Fibroblast of peridontal ligament (primary cell): ENCODE measurements at regions not wholly inside any gene's neighbourhood (a gene's known extent, or its start where the extent isn't known, plus 50 kb on each side); places are given as distances from the start of the nearest gene placed in this dataset.

Experiments
- DNase-seq: peaks from one replicate; pipeline ENCODE4 v3.0.0-alpha.2; 2010; ENCODE audit errors: extremely low read depth

DNA sequence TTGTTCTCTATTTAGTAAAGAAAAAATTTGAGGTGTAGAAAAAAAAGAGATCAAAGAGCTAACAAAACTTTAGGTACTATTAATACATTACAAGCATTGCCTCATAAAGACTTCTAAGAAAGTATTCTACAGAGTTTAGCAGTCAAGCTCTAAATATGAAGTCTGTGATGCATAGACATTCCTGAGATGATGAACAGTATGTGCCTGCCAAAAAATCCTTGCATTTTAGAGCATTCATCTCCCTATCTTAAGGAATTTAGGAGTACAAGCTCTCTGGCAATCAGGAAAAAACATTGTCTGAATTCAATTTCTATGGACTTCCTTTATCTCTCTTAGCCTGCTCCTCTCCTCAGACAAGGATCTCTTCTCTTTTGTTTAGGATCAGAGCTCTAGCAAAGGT lies 202.6 kb upstream of the LRFN5 start:
- no peak for DNase-seq

DNA sequence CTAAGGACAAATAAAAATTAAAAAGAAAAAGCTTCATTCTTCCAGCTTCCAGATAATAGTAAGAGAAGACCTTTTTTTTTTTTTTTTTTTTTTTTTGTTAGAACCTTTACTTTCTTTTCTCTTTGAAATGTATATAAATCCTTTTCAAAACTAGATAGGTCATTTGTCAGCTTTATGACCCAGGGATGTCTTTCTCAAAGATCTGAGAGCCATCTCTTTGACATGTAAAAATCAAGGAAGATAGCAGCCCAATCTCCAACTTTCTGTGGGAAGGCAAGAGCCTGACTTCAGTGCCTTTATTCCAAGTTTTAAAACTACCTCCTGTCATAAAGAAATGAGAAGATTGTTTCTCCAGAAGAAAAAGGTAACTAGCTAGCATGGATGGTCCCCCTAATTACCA lies 203.3 kb upstream of the LRFN5 start:
- DNase-seq = no peak

DNA sequence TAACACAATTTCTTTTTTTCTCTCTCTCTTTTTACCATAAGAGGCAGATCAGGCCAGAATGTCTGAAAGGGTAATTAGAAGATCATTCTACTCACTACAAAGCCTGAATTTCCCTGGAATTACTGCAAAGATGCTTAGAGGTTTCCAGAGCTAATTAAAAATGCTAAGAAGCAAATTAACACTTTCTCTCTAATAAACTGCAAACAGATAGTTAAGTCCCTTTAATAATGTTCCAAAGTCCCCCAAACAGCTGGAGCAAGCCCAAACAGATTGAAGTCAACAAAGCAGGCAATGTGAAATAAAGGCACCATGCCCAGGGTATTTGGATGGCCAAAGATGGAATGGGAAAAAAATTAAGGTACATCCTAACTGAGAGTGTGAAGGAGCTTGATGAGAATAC lies 208.8 kb upstream of the LRFN5 start:
- DNase-seq = no peak

DNA sequence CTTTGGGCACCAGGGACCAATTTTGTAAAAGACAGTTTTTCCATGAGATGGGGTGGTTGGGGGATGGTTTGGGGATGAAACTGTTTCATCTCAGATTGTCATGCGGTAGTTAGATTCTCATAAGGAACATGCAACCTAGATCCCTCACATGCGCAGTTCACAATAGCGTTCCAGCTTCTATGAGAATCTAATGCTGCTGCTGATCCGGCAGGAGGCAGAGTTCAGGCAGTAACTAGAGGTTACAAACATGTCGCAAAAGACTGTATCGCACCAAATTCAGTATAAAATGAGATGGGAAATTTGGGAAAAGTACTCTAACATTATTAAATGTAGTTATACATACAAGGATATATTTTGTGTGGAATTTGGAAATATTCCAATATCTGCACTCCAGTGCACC lies 213.2 kb upstream of the LRFN5 start:
- DNase-seq = no peak

DNA sequence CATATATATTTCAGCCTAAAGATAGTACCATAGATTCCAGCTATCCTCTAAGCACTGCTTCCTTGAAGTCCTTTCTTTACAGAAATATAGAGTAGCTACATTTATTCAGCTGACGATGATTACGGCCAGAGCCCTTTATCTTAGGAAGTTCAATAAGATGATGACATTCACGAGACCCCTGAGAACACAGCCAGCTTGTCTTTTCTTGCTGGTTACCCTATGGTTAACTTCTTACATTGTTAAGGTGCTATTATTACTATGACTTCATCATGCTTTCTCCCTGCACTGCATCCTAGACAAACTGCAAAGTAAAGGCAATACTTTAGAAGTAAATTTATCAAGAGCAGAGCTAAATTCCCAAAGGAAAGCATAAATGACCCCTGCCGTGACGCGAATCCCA lies 214.4 kb upstream of the LRFN5 start:
- DNase-seq = no peak

DNA sequence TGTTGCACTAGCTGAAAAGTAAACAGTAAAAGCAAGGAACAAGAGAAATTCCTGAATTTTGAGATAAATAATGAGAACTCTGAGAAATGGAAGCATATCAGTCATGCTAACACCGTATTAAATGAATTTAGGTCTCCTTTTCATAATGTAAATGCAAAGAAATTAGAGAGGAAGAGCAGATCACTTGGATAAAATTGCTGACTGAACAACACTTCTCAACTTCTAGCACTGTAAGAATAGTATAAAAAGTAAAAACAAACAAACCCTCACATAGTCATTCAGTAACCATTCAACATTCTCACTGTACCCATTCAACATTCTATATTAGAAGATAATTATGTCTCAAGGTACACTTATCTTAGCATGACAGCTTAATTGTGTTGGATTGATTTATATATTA lies 217.3 kb upstream of the LRFN5 start:
- no peak for DNase-seq

DNA sequence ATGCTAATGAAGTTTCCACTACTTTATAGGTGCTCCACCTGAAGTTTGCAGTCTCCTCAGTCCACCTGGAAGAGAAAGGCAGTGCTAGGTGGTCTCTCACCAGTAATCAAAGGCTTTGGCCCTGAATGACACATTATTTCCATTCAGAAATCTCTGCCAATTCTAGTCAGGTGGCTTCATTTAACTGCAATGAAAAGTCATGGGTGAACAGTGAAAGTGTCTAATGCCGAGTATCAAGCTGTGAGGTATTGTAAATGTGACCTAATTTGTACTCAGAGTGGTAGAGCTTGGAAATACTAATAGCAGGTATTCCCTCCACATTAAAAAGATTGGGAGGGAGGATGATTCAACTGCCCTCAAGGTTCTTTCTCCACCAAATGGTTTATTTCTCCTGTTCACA lies 220.9 kb upstream of the LRFN5 start:
- no peak for DNase-seq

DNA sequence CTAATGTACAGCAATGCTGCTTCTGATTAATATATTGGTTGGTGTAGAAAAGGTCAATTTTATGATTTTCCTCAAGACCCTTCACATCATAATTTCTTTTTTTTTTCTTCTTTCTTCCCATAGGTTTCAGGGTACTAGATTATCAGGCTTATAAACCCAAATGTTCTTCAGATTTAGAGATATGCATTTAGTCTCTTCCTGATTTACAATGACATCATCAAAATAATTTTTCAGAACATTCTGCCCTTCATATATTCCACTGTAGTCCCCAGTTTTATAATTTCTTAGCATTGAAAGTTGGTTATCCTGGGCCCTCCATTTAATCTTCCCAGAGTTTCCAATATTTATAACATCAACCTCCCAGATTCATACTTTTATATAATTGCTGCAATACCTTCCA lies 226.7 kb upstream of the LRFN5 start:
- DNase-seq = no peak

DNA sequence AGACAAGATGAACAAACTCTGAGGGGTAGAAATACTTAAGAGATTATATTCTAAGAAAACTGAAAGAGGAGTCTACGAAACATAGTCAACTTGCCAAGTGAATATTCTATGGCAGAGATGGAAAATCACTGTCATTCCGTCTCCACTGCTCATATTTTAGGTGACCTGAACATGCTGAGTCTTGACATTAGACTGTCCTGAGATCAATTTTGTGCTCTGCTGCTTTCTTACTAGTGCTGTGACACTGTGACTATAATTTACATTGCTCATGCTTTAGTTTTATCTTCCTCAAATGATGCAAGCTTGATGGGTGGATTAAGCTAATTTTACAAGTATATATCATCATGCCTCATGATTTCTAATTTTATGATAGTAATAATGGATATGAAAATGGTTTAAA lies 228.2 kb upstream of the LRFN5 start:
- DNase-seq = no peak

DNA sequence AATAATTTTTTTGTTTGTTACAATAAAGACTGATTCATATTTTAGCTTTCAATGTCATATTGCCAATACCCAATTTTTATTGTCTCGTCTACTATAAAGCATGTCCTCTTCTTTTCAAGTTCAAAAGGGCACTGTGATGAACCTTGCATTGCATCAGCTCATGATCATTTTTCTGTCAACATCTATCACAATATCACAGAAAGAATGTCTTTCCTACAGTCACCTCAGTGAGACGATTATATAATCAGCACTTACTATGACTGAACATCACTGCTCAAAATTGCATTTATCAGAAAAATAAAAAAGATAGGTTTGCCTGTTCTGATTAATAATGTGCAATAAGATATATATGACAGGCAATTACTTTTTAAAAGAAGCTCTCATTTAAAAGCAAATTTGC lies 228.7 kb upstream of the LRFN5 start:
- DNase-seq = no peak

DNA sequence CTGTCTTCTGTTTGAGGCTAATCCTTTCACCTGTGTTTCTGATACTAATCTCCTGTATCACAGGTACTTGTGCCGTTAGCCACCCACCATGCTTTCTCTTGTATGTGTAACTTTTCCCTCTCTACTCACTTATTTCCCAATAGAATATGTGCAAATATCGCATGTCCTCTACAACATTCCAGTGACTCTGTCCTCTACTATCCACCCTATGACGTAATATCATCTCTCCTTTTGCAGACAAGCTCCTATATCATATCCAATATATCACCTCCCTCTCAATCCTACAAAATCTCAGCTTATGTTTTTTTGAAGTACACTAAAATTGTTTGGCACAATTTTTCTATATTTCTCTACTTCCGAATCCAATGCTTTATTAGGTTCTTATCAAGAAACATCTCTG lies 232.6 kb upstream of the LRFN5 start:
- DNase-seq = no peak

DNA sequence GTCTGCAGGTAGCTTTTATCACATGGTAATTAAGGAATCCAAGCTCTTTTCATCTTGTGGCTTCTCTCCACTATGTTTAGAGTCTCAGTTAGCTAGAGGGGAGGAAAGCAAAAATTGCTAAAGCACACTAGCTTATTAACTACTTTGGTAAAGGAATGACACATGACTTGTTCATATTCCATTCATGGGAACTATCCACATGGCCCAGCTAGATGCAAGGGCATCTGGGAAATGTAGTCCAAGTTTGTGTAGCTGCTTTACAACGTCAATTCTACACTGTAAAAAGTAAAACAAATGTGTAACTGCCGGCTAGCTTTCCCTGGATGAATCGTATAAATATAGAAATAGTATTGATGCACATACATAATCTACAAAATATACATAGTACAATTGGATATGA lies 244.5 kb upstream of the LRFN5 start:
- DNase-seq = no peak

DNA sequence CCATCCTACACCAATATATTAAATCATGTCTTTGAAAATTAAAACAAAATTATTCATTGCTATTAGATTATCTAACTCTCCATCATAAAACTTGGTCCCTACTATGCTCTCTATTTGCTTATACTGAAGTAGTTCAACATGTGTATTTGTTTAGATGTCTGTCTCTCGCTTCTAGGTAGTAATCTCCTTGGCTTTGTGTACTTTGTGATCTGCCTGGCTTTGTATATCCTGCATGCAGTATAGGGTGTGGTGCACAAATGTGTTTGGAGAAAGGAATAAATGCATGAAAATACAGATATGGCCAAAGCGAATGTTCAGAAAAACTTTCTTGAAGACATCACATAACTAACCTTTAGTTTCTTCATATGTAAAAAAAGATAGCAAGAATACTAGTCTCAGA lies 246.6 kb upstream of the LRFN5 start:
- no peak for DNase-seq

DNA sequence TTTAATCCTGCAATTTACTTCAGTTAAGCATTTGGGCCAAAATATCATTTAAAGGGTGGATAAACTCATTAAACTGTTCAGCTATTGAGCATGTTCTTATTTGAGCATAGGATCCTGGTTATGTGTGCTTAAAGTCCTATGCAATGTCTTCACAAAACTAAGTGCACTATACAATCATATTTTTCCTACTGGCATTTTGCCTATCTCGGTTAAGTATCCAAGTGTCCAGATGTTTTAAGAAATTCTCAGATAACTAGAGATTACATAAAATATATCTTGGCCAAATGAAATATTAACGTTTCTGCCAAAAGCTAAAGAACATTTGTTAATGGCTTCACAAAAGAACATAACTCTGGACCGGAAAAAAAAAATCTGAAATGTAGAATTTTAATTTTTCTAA lies 250.8 kb upstream of the LRFN5 start:
- no peak for DNase-seq

DNA sequence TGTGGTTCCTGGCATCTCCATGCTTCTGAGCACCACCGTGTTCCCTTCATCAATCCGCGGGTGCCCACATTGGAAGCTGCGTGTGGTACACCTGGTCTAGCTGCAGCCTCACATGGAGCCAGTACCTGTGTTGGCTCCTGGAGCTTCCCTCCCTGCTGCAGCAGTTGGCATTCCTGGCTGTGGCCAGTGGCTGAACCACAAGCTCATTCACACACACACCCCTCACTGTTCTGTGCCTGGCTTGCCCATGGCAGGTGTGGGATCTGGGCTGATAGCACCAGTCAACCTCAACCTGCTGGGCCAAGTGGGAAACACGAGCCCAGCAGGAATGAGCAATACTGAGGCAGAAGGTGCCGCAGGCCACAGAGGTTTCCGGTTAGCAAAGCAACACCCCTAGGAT lies 256.2 kb upstream of the LRFN5 start:
- DNase-seq = no peak

DNA sequence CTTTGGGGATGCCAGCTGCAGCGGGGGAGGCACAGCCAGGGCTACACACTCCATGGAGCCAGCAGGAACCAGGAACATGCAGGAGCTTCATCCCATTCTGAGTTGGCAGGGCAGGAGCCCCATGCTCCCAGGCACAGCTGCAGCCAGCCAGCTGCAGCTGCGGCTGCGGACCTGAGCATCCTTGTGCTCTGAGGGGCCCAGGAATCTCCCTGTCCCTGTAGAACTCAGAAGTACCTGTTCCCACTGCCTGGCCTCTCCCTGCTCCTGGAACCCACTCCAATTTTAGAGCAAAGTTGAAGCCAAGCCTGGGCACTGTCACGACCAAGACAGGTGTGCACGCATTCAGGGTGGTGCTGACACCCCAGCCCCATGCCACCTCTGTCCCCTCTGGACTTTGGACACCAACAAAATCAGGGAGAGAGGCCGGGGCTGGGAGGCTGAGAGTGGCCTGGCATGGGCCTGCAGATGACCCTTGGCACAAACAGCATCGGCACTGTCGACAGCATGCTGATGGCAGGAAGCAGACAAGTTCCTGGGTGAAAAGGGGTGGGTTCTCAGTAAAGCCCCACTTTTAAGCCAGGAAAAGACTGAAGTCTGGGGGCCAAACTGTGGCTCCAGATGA lies 257.3 kb upstream of the LRFN5 start:
- DNase-seq = no peak

DNA sequence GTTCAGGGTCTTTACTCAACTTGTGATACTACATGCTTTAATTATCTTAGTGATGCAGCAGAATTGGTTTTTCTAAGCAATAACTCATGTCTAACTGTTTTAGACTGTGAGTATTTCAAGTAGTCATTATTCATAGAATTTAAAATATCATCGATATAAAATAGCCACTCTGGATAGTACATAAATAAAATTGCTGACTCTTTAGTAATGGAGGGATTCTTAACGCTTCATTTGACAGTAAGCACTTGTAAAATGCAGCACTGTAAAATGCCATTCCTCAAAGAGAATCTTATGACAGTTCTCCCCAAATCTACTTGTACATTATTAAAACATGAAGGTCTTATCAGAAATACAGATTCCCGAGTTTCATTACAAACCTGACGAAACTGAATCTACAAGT lies 262.8 kb upstream of the LRFN5 start:
- no peak for DNase-seq

DNA sequence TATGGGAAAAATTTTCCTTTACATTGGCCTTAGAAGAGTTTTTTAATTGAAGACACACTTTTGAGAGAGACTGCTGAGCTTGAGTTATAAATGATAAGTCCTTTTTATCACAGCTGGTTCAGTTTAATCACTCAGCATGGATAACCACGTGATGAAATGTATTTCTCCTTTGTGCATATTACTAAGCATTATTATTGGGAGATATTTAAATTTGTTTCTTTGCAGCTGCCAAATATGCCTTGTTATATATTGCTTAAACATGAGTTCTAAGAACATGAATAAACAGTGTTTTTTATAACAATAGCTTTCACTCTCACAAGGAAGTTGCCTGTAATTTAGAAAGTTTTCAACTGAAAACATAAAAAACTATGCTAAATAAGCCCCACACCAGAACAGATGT lies 293.5 kb upstream of the LRFN5 start:
- no peak for DNase-seq

DNA sequence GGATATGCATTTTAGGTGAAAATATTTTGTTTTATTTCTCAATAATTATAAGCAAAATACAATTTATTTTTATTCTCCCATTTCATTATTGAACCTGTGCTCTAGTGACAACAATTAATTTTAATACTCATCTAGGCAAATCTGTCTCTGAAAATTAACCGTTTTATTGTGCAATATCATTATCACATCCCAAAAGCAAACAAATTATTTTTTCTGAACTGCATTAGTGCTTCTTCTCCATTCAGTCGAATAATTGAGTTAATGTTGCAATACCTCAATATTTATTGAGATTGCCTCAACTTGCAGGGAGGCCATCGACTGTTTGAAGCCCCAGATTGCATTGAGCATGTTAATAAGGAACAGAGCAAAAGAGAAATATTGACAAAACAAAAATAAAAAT lies 303.2 kb upstream of the LRFN5 start:
- no peak for DNase-seq

DNA sequence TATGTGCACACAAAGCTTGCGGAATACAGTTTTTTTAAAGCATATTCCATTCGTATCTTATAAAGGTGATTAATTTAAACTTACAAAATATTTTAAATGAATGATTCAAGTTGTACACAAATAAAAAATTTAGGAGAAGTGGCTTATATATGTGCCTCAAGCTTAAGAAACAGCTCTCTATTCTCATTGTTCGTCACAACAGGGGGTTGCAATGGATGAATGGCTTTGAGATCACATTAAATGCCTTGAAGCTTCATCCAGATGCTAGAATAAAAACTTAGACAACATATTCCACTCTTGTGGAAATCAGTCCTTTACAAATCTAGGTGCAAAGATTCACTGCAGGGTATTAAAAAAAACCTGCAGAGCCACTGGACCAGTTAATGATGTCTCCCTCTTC lies 303.9 kb upstream of the LRFN5 start:
- no peak for DNase-seq

DNA sequence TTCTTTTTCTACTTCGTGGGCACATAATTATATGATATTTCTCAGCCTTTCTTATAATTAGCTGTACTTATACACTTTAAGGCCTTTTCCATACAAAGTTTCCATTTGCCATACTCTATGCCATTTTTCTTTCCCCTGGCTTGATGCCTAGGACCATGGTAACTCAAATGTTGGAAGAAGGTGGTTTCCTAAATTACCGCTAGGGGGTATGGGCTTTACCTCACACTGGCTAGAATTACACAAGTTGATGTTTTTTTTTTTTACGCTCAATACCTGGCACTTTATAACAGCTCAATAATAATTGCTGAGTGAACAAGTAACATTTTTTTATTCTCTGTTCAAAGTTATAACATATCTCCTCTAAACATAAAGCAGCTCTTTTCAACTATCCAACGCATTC lies 306.8 kb upstream of the LRFN5 start:
- no peak for DNase-seq

DNA sequence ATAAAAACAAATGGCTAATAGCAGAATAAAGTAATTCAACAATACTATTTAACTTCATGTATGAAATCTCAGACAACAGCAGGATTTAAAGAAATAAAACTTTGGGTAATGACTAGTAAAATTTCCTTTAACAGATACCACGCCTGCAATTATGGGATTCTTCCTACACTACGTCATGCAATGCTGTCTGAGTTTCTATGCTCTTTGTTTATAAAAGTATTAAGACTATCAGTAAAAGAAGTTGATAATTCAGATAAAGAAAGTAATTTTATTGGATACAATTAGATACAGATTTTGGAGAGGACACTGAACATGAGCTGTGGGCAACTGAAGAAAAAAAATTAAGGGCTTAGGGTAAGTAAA lies 308.4 kb upstream of the LRFN5 start:
- DNase-seq = peak; percentile 11

DNA sequence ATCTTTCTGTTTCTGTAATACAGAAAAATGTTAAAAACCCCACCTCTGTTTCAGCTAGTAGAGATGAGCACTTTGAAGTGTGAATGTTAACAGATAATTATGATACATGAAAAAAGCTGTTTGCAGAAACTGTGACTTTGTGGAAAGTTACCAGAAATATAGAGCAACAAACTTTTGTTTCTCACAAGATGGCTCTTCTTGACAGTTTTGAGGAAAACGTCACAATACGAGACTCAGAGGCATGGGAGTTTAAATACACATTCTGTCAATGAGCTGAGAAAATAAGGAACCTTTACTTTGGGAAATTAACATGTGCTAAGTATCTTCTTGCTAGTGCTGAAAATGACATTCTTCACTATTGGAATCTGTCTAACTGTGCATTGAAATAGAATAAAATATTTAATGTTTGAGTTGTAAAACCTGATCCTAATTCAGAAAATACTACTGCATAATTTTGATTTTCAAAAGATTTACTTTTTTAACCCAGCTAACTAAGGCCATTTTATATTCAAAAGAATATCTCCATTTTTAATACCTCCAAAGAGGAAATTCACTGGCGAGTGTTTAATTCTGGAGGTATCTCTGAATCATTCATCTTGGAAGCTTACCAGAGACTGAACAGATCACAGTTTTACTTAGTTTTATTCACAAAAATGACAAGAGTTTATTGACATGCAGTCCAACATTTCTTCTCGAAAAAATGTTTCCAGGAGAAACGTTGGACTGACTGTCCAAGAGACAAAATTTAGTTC lies 308.9 kb upstream of the LRFN5 start:
- DNase-seq = peak; percentile 8

DNA sequence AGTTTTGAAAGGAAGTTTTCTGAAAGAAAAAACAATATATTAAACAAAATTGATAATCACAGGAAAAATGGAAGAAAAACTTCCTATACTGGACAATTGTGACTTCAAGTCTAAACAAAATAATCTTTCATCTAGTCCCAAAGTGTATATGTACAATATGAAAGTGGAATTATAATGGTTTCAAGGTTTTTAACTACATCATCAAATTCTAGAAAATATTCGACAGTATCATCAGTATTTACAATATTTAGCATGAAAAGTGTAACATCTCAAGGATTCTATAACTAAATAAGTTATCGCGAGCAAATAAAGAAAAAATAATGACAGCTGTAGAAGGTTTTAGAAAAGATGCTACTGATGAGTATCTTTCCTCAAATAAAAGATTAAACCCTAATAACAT lies 310.9 kb upstream of the LRFN5 start:
- no peak for DNase-seq
